NCI-H1417 (cell line): ENCODE measurements at regions not wholly inside any gene's neighbourhood (a gene's known extent, or its start where the extent isn't known, plus 50 kb on each side); places are given as distances from the start of the nearest gene placed in this dataset.

ENCODE experiments used
- DNase-seq, 3 experiments: peaks; one replicate each; lab custom pipeline; 2025; lab: John Stamatoyannopoulos, UW

DNA sequence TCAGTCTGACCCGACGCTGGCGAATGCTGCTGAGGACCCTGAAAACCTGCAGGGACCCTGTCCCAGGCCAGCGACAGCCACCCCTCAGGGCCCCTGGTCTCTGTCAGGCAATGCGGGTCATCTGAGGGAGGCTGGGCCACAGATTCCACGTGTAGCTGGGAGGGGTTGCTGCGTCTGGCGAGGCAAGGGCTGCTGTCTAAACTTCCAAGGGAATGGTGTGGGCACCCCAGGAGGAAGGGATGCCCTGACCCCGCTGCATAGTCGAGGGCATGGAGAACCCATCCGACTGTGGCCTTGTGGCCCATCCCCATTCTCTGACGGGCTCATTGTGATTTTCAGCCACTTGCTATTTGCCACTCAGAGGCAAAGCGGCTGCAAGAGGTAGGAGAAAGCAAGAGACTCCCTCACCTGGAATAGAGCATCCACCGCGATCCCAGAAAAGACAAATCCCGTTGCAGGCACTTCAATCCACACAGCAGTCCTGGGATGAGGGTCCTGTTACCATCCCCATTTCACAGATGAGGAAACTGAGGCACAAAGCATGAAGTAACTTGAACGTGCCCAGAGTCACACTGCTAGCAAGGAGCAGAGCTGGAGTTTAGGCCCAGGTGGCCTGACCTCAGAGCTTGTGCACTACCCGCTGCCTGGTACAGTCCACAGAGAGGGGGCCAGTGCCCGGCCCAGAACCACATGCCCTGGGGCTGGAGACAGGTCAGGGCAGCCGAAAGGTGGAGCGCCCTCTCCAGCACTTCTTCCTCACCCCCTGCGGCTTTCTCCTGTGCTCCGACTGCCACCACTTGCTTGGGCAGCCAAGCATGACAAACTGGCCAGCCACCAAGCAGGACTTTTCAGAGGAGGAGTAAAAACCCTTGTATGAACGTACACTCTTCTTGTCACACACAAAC is 163.8 kb upstream of the KLF14 start:
- DNase-seq = no peak

DNA sequence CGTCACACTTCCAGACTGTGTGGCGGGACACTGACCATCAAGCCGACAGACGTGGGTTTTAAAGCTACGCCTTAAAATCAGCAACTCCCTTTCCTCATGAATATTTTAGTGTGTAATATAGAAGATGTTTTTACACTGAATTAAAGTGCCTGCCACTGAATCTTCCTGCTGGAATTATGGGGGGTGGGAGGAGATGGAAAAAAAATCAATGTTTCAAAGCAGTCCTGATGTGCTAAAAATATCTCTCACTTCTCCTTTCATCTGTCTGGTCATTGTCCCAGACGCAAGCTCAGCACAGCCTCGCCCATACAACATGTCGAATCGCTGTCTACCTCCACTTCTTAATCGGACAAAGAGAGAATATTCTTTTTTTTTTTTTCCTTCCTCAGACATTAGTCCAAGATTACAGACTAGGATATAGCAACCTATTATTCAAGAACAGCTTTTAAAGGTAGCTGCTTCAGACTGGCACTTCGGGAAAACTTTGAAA is 165.1 kb upstream of the KLF14 start:
- no peak for DNase-seq

GRCh38 chr7:130899638-130900401 is 165.8 kb upstream of the KLF14 start:
- DNase-seq = no peak

GRCh38 chr7:130900471-130901076 is 166.6 kb upstream of the KLF14 start:
- no peak for DNase-seq

DNA sequence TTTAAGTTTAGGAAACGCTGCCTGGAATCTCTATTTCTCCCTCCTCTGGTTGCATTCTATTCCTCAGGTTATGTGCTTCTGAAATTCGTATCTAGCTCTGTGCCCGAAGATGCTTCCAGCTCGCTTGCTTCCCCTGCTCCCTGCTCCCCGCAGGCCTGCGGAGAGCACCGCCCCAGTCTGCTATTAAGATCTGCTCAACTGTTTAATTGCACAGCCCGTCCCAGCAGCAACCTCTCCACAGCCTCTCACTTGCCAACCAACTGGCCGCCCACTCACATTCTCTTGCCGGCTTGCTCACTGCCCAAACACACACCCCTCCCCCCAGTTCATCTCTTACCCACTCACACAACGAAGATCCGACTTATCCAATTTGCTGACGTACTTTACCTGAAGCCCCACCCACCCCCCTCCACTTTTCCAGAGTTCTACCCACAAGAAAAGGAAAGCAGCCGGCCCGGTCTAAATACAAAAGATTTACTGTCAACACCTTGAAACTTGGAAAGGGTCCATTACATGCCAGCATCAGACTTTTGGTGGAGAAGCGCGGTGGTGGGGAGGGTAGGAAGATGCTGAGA is 167.3 kb upstream of the KLF14 start:
- no peak for DNase-seq

DNA sequence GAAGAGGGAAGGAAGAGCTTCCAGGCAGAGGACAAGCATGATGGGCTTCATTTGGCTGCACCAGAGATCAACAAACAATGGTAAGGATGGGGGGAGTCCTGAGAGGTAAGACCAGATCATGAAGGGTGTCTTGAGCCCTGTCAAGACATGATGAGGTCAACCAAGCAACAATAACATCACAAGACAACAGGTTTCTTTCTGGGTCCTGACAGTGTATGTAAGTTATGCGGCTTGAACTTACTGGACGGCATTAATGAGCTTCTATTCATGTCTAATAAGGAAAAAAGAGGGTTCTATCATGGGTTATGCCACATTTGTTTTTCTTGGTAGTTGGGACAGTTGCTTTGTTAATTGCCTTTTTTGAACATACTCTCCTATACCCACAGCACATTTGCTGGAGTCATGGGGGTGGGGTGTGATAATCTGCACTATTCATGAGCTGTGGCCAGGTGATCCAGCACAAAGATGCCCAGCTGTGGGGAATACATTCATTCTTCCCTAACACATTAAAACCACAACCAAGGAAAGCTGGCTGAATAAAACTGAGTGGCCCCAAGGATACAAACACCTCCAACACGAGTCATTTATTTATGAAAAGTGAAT is 168.8 kb upstream of the KLF14 start:
- no peak for DNase-seq

- DNase-seq = no peak
These were observed 169.5 kb upstream of the KLF14 start for GRCh38 chr7:130903358-130903974.

DNA sequence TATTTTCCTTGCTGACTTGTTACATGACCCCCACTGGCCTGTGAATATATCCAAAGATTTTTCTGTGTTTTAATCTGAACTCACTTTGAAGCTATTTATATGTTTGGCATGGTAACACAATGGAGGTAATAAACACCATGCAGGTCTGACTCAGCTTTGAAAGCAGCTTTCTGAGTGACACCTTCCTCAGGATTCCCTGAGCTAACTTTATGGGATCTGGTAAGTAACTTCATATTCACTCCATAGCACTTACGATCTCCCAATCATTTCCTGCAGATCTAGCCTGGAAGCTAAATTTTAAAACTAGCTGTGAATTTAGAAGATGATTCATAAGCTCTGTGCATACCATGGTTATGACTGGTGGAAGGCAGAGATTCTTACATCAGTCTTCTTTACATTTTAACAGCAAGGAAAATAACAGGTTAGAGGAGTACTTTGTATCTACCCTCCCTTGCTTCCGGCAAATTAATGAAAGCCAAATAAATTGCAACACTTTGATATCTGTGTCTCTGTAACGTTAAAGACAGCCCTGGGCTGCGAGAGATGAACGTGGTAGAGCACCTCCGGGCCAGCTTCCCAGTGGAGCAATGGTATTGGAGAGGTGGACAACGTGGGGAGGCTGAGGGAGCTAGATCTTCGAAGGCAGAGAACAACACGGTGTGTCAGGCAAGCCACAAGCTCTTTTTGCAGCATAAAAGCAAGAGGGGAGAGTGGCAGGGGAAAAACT is 170.2 kb upstream of the KLF14 start:
- no peak for DNase-seq

DNA sequence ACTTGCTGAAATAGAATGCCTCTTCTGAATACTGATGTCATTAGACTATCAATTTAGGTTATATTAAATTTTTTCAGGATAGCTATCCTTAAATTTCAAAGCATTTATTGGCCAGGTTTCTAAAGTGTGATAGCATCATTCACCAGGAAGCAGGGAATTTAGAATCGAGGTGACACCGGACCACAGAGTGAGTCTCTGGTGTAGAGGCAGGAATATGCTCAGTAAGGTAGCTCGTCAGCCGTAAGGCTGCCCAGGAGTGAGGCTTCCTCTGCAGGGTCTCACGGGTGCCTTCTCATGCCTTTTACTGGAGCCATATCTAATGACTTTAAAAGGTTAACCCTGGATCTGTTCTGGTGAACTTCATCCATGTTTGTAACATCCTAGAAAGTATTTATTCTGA is 170.8 kb upstream of the KLF14 start:
- DNase-seq = no peak

GRCh38 chr7:130906575-130906974 is 172.6 kb upstream of the KLF14 start:
- no peak for DNase-seq

DNA sequence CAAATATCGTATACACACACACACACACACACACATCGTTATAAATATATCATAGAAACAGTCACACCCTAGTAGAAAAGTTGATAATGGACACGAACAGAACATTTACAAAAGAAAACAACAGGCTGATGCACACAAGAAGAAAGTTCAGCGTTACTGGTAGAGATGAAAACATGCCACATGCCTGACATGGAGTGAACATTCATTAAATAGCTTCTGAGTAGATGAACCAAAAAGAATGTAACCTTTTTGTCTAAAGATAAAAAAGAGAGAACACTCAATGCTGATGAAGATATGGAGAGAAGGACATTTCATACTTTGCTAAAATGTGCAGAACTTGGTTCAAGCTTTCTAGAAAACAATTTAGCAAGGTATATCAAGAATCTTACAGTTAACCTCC is 173.4 kb upstream of the KLF14 start:
- no peak for DNase-seq

DNA sequence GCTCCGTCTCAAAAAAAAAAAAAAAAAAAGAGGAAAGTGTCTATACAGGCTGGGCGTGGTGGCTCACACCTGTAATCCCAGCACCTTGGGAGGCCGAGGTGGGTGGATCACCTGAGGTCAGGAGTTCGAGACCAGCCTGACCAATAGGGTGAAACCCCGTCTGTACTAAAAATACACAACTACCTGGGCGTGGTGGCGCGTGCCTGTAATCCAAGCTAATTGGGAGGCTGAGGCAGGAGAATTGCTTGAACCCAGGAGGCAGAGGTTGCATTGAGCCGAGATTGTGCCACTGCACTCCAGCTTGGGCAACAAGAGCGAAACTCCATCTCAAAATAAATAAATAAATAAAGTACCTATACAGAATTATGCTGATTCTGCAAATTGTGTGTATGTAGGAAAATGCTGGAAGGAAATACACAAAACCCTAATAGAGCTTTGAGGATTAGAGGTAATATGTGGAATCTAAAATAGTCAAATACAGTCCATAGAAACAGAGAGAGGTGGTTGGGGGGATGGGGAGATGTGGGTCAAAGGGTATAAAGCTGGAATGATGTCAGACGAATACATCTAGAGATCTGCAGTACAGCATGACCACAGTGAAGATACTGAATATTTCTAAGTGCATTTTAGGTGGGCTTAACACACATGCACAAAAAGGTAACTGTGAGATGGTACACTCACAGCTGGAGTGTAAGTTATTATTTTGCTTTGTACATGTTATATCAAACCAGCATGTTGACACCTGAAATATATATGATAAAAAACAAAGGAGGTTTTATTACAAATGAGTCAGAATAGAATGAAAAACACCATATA is 174.5 kb upstream of the KLF14 start:
- no peak for DNase-seq

GRCh38 chr7:130909161-130909836 is 175.3 kb upstream of the KLF14 start:
- no peak for DNase-seq

GRCh38 chr7:130909881-130910672 is 176.1 kb upstream of the KLF14 start:
- DNase-seq = no peak

GRCh38 chr7:130910949-130911944 is 177.2 kb upstream of the KLF14 start:
- DNase-seq = no peak

- DNase-seq = no peak
These were observed 178.3 kb upstream of the KLF14 start for GRCh38 chr7:130912082-130912861.
